ENCODE measurements at regions not wholly inside any gene's neighbourhood (a gene's known extent, or its start where the extent isn't known, plus 50 kb on each side); places are given as distances from the start of the nearest gene placed in this dataset.

DNA sequence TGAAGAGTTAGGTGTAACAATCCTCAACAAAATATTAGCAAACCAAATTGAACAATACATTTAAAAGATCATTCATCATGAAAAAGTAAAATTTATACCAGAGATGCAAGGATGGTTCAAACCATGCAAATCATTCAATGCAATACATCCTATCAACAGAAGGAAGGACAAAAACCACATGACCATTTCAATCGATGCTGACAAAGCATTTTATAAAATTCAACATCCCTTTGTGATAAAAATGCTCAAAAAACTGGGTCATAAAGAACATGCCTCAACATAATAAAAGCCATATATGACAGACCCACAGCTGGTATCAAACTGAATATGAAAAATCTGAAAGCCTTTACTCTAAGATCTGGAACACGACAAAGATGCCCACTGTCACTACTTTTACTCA lies 490.3 kb upstream of the IRAK1BP1 start:
- TF ChIP-seq, protein P1, sequence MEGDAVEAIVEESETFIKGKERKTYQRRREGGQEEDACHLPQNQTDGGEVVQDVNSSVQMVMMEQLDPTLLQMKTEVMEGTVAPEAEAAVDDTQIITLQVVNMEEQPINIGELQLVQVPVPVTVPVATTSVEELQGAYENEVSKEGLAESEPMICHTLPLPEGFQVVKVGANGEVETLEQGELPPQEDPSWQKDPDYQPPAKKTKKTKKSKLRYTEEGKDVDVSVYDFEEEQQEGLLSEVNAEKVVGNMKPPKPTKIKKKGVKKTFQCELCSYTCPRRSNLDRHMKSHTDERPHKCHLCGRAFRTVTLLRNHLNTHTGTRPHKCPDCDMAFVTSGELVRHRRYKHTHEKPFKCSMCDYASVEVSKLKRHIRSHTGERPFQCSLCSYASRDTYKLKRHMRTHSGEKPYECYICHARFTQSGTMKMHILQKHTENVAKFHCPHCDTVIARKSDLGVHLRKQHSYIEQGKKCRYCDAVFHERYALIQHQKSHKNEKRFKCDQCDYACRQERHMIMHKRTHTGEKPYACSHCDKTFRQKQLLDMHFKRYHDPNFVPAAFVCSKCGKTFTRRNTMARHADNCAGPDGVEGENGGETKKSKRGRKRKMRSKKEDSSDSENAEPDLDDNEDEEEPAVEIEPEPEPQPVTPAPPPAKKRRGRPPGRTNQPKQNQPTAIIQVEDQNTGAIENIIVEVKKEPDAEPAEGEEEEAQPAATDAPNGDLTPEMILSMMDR (IDR thresholded peaks at IDR 0.05; ENCODE audit: insufficient read depth, low read length, poor library complexity, severe bottlenecking), result no peak
- no peak for TF ChIP-seq EZH2phosphoT487 (conservative IDR thresholded peaks at IDR 0.05; ENCODE audit: low read length)

All from SU-DHL-6 (cell line).